ENCODE measurements at regions not wholly inside any gene's neighbourhood (a gene's known extent, or its start where the extent isn't known, plus 50 kb on each side); places are given as distances from the start of the nearest gene placed in this dataset.
"Not testable (repeated sequence)": the region's sequence is repeated elsewhere in the genome, so short reads cannot be mapped to it uniquely, and the experiment has no call there.

GRCh38 chr13:78137404-78138142, 218.9 kb upstream of the EDNRB start:
- Histone ChIP-seq H3K9me3 (ENCODE audit: control insufficient read depth, low read length) (no peaks in the 10 kb centered on the region), H3K4me1 (ENCODE audit: control insufficient read depth, insufficient read depth, low read length) (no peaks in the 10 kb centered on the region), H3K4me3 (ENCODE audit: low read length) (no peak overlapping the region), H3K27me3 (replicated peaks; ENCODE audit: control insufficient read depth, insufficient read depth, low read length) (no peaks in the 10 kb centered on the region), H3K36me3 (ENCODE audit: control insufficient read depth, insufficient read depth, low read length, severe bottlenecking) (no peaks in the 10 kb centered on the region), H3K9ac (ENCODE audit: low read length) (no peak overlapping the region)
- DNase-seq (ENCODE audit: low read depth), result peak; percentile 91

- no peak for DNase-seq (ENCODE audit: low read depth)
- Histone ChIP-seq H3K9me3 (ENCODE audit: control insufficient read depth, low read length) (no peaks in the 10 kb centered on the region), H3K36me3 (ENCODE audit: control insufficient read depth, insufficient read depth, low read length, severe bottlenecking) (no peaks in the 10 kb centered on the region), H3K4me1 (ENCODE audit: control insufficient read depth, insufficient read depth, low read length) (no peaks in the 10 kb centered on the region), H3K4me3 (ENCODE audit: low read length) (no peak overlapping the region), H3K27me3 (replicated peaks; ENCODE audit: control insufficient read depth, insufficient read depth, low read length) (no peaks in the 10 kb centered on the region), H3K9ac (ENCODE audit: low read length) (no peak overlapping the region)
Observed at GRCh38 chr13:78136966-78137365, 218.3 kb upstream of the EDNRB start.

- Histone ChIP-seq H3K9me3 (ENCODE audit: control insufficient read depth, low read length) (no peaks in the 10 kb centered on the region), H3K4me3 (ENCODE audit: low read length) (no peak overlapping the region), H3K4me1 (ENCODE audit: control insufficient read depth, insufficient read depth, low read length) (peaks cover 12% of the 10 kb centered on the region), H3K27me3 (replicated peaks; ENCODE audit: control insufficient read depth, insufficient read depth, low read length) (no peaks in the 10 kb centered on the region), H3K36me3 (ENCODE audit: control insufficient read depth, insufficient read depth, low read length, severe bottlenecking) (no peaks in the 10 kb centered on the region), H3K9ac (ENCODE audit: low read length) (no peak overlapping the region)
- DNase-seq (ENCODE audit: low read depth), result no peak
Observed at GRCh38 chr13:78133511-78133910, 214.9 kb upstream of the EDNRB start.

GRCh38 chr13:78131811-78132210, 213.2 kb upstream of the EDNRB start:
- no peak overlapping the region for H3K4me3 ChIP-seq (ENCODE audit: low read length)
- peak; percentile 33 for DNase-seq (ENCODE audit: low read depth)
- H3K36me3 ChIP-seq (ENCODE audit: control insufficient read depth, insufficient read depth, low read length, severe bottlenecking), result no peaks in the 10 kb centered on the region
- peaks cover 12% of the 10 kb centered on the region for H3K4me1 ChIP-seq (ENCODE audit: control insufficient read depth, insufficient read depth, low read length)
- H3K9me3 ChIP-seq (ENCODE audit: control insufficient read depth, low read length), result no peaks in the 10 kb centered on the region
- no peak overlapping the region for H3K9ac ChIP-seq (ENCODE audit: low read length)
- H3K27me3 ChIP-seq (replicated peaks; ENCODE audit: control insufficient read depth, insufficient read depth, low read length), result no peaks in the 10 kb centered on the region

- no peak for DNase-seq (ENCODE audit: low read depth)
- no peaks in the 10 kb centered on the region for H3K36me3 ChIP-seq (ENCODE audit: control insufficient read depth, insufficient read depth, low read length, severe bottlenecking)
- no peak overlapping the region for H3K4me3 ChIP-seq (ENCODE audit: low read length)
- no peaks in the 10 kb centered on the region for H3K27me3 ChIP-seq (replicated peaks; ENCODE audit: control insufficient read depth, insufficient read depth, low read length)
- H3K9me3 ChIP-seq (ENCODE audit: control insufficient read depth, low read length), result no peaks in the 10 kb centered on the region
- H3K4me1 ChIP-seq (ENCODE audit: control insufficient read depth, insufficient read depth, low read length), result peaks cover 12% of the 10 kb centered on the region
- H3K9ac ChIP-seq (ENCODE audit: low read length), result no peak overlapping the region
Observed at GRCh38 chr13:78131346-78131745, 212.7 kb upstream of the EDNRB start.

GRCh38 chr13:78129823-78130222, 211.2 kb upstream of the EDNRB start:
- Histone ChIP-seq H3K9ac (ENCODE audit: low read length) (peak overlapping the region; percentile 29), H3K4me1 (ENCODE audit: control insufficient read depth, insufficient read depth, low read length) (peaks cover 12% of the 10 kb centered on the region), H3K27me3 (replicated peaks; ENCODE audit: control insufficient read depth, insufficient read depth, low read length) (no peaks in the 10 kb centered on the region), H3K4me3 (ENCODE audit: low read length) (peak overlapping the region; percentile 15), H3K36me3 (ENCODE audit: control insufficient read depth, insufficient read depth, low read length, severe bottlenecking) (no peaks in the 10 kb centered on the region), H3K9me3 (ENCODE audit: control insufficient read depth, low read length) (no peaks in the 10 kb centered on the region)
- peak; percentile 19 for DNase-seq (ENCODE audit: low read depth)

GRCh38 chr13:78129359-78129758, 210.7 kb upstream of the EDNRB start:
- H3K36me3 ChIP-seq (ENCODE audit: control insufficient read depth, insufficient read depth, low read length, severe bottlenecking), result no peaks in the 10 kb centered on the region
- peak overlapping the region; percentile 29 for H3K9ac ChIP-seq (ENCODE audit: low read length)
- no peaks in the 10 kb centered on the region for H3K27me3 ChIP-seq (replicated peaks; ENCODE audit: control insufficient read depth, insufficient read depth, low read length)
- peaks cover 12% of the 10 kb centered on the region for H3K4me1 ChIP-seq (ENCODE audit: control insufficient read depth, insufficient read depth, low read length)
- H3K4me3 ChIP-seq (ENCODE audit: low read length), result peak overlapping the region; percentile 15
- no peaks in the 10 kb centered on the region for H3K9me3 ChIP-seq (ENCODE audit: control insufficient read depth, low read length)
- DNase-seq (ENCODE audit: low read depth), result no peak

- H3K9me3 ChIP-seq (ENCODE audit: control insufficient read depth, low read length), result no peaks in the 10 kb centered on the region
- no peaks in the 10 kb centered on the region for H3K27me3 ChIP-seq (replicated peaks; ENCODE audit: control insufficient read depth, insufficient read depth, low read length)
- H3K9ac ChIP-seq (ENCODE audit: low read length), result peak overlapping the region; percentile 27
- H3K4me3 ChIP-seq (ENCODE audit: low read length), result peak overlapping the region; percentile 11
- H3K4me1 ChIP-seq (ENCODE audit: control insufficient read depth, insufficient read depth, low read length), result peaks cover 3% of the 10 kb centered on the region
- DNase-seq (ENCODE audit: low read depth), result peak; percentile 88
- no peaks in the 10 kb centered on the region for H3K36me3 ChIP-seq (ENCODE audit: control insufficient read depth, insufficient read depth, low read length, severe bottlenecking)
Observed at GRCh38 chr13:78121459-78122348, 203.1 kb upstream of the EDNRB start.

- Histone ChIP-seq H3K27me3 (replicated peaks; ENCODE audit: control insufficient read depth, insufficient read depth, low read length) (no peaks in the 10 kb centered on the region), H3K4me3 (ENCODE audit: low read length) (peak overlapping the region; percentile 11), H3K36me3 (ENCODE audit: control insufficient read depth, insufficient read depth, low read length, severe bottlenecking) (no peaks in the 10 kb centered on the region), H3K9ac (ENCODE audit: low read length) (peak overlapping the region; percentile 27), H3K9me3 (ENCODE audit: control insufficient read depth, low read length) (no peaks in the 10 kb centered on the region), H3K4me1 (ENCODE audit: control insufficient read depth, insufficient read depth, low read length) (peaks cover 3% of the 10 kb centered on the region)
- no peak for DNase-seq (ENCODE audit: low read depth)
Observed at GRCh38 chr13:78121001-78121400, 202.4 kb upstream of the EDNRB start.

- H3K4me1 ChIP-seq (ENCODE audit: control insufficient read depth, insufficient read depth, low read length); H3K36me3 ChIP-seq (ENCODE audit: control insufficient read depth, insufficient read depth, low read length, severe bottlenecking); DNase-seq (ENCODE audit: low read depth); H3K9ac ChIP-seq (ENCODE audit: low read length); H3K27me3 ChIP-seq (replicated peaks; ENCODE audit: control insufficient read depth, insufficient read depth, low read length); H3K4me3 ChIP-seq (ENCODE audit: low read length); H3K9me3 ChIP-seq (ENCODE audit: control insufficient read depth, low read length): not testable (repeated sequence)
Observed at GRCh38 chr13:78120144-78120543, 201.5 kb upstream of the EDNRB start.

GRCh38 chr13:78117070-78117469, 198.4 kb upstream of the EDNRB start:
- not testable (repeated sequence) for H3K4me3 ChIP-seq (ENCODE audit: low read length); DNase-seq (ENCODE audit: low read depth); H3K27me3 ChIP-seq (replicated peaks; ENCODE audit: control insufficient read depth, insufficient read depth, low read length); H3K36me3 ChIP-seq (ENCODE audit: control insufficient read depth, insufficient read depth, low read length, severe bottlenecking); H3K4me1 ChIP-seq (ENCODE audit: control insufficient read depth, insufficient read depth, low read length); H3K9ac ChIP-seq (ENCODE audit: low read length)
- H3K9me3 ChIP-seq (ENCODE audit: control insufficient read depth, low read length), result peaks cover 22% of the 10 kb centered on the region
